Transverse colon (tissue), 4 donors: ENCODE measurements at regions not wholly inside any gene's neighbourhood (a gene's known extent, or its start where the extent isn't known, plus 50 kb on each side); places are given as distances from the start of the nearest gene placed in this dataset.

Experiments used
- EP300 ChIP-seq: sonication (generic); formaldehyde crosslinking; IDR thresholded peaks from one replicate; pipeline ENCODE4 v1.6.1; 2017; ENCODE audit warnings: antibody characterized with exemption, low read depth
- POLR2A ChIP-seq: fragments of 450-650 bp; IDR thresholded peaks from one replicate; pipeline ENCODE4 v1.6.1; 2016; ENCODE audit warnings: antibody characterized with exemption, mild to moderate bottlenecking, moderate library complexity
- POLR2AphosphoS5 ChIP-seq, 3 donors: sonication (generic); formaldehyde crosslinking; IDR thresholded peaks; one replicate each; pipeline ENCODE4 v1.6.1; 2016; ENCODE audit warnings: antibody characterized with exemption in 3 of 3
- TF ChIP-seq, protein P1 (sequence below), 5 experiments: fragments of 200-600 bp in 3 of 5; fragments of 450-650 bp in 2 of 5; sonication (generic) in 3 of 5; IDR thresholded peaks; 1 replicate in 2 of 5; 2 replicates in 3 of 5; pipeline ENCODE4 v1.5.1; 2016 to 2017; ENCODE audit warnings: antibody characterized with exemption in 5 of 5, inconsistent platforms in 3 of 5, mild to moderate bottlenecking in 2 of 5, moderate library complexity in 1 of 5

DNA sequence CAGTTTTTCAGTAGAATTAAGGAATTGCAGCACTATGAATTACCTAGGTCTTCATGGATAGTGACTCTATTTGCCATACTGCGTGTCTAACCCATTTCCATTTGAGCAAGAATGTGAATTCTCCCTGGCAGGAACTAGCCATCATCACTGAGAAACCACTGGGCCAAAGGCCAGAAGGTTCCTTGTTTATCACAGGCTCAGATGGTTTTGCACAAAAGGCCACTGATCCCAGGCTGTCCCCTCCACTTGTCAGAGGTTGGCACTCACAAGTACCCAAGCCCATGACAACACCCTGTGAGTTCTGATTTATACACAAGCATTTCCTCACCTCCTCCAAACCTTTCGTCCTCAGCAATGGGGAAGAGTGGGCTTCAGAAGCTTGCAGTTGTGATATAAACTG is 131.8 kb downstream of the FOXB1 start:
- TF ChIP-seq, protein P1, sequence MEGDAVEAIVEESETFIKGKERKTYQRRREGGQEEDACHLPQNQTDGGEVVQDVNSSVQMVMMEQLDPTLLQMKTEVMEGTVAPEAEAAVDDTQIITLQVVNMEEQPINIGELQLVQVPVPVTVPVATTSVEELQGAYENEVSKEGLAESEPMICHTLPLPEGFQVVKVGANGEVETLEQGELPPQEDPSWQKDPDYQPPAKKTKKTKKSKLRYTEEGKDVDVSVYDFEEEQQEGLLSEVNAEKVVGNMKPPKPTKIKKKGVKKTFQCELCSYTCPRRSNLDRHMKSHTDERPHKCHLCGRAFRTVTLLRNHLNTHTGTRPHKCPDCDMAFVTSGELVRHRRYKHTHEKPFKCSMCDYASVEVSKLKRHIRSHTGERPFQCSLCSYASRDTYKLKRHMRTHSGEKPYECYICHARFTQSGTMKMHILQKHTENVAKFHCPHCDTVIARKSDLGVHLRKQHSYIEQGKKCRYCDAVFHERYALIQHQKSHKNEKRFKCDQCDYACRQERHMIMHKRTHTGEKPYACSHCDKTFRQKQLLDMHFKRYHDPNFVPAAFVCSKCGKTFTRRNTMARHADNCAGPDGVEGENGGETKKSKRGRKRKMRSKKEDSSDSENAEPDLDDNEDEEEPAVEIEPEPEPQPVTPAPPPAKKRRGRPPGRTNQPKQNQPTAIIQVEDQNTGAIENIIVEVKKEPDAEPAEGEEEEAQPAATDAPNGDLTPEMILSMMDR (IDR thresholded peaks at IDR 0.05): no peak
- TF ChIP-seq POLR2A (no peak), POLR2AphosphoS5 (IDR thresholded peaks at IDR 0.05) (no peak), EP300 (no peak)
